HG02970 (cell line): ENCODE measurements at regions not wholly inside any gene's neighbourhood (a gene's known extent, or its start where the extent isn't known, plus 50 kb on each side); places are given as distances from the start of the nearest gene placed in this dataset.

ENCODE experiments used
- ATAC-seq: cut with Tn5 transposase; IDR thresholded peaks from one replicate; pipeline ENCODE4 v1.9.1; 2021; ENCODE audit warnings: mild to moderate bottlenecking, moderate library complexity, moderate number of reproducible peaks; ENCODE audit not compliant: unreplicated experiment, low FRiP score

GRCh38 chr18:39660141-39660540 lies 2094.5 kb upstream of the CELF4 start:
- ATAC-seq: no peak

GRCh38 chr18:39655341-39655740 lies 2089.7 kb upstream of the CELF4 start:
- ATAC-seq: no peak

- ATAC-seq: no peak
These were observed 2087.6 kb upstream of the CELF4 start for GRCh38 chr18:39653221-39653620.

- no peak for ATAC-seq
These were observed 2083.0 kb upstream of the CELF4 start for GRCh38 chr18:39648616-39649015.

GRCh38 chr18:39647627-39648534 lies 2082.3 kb upstream of the CELF4 start:
- no peak for ATAC-seq

GRCh38 chr18:39638224-39638623 lies 2072.6 kb upstream of the CELF4 start:
- no peak for ATAC-seq

- no peak for ATAC-seq
These were observed 2071.3 kb upstream of the CELF4 start for GRCh38 chr18:39636931-39637330.

- no peak for ATAC-seq
These were observed 2070.4 kb upstream of the CELF4 start for GRCh38 chr18:39635966-39636365.

- no peak for ATAC-seq
These were observed 2069.6 kb upstream of the CELF4 start for GRCh38 chr18:39635192-39635591.

- no peak for ATAC-seq
These were observed 2062.3 kb upstream of the CELF4 start for GRCh38 chr18:39627936-39628335.

- ATAC-seq: no peak
These were observed 2059.4 kb upstream of the CELF4 start for GRCh38 chr18:39624961-39625360.

- no peak for ATAC-seq
These were observed 2056.8 kb upstream of the CELF4 start for GRCh38 chr18:39622431-39622830.

- ATAC-seq: no peak
These were observed 2055.1 kb upstream of the CELF4 start for GRCh38 chr18:39620551-39621168.

- no peak for ATAC-seq
These were observed 2052.8 kb upstream of the CELF4 start for GRCh38 chr18:39618265-39619003.

GRCh38 chr18:39611381-39612100 lies 2045.9 kb upstream of the CELF4 start:
- no peak for ATAC-seq

GRCh38 chr18:39607034-39607433 lies 2041.4 kb upstream of the CELF4 start:
- no peak for ATAC-seq

GRCh38 chr18:39604836-39605235 lies 2039.2 kb upstream of the CELF4 start:
- ATAC-seq: no peak

- no peak for ATAC-seq
These were observed 2036.5 kb upstream of the CELF4 start for GRCh38 chr18:39602131-39602530.

- no peak for ATAC-seq
These were observed 2035.3 kb upstream of the CELF4 start for GRCh38 chr18:39600894-39601293.

GRCh38 chr18:39599251-39599650 lies 2033.7 kb upstream of the CELF4 start:
- ATAC-seq: no peak

- no peak for ATAC-seq
These were observed 2031.3 kb upstream of the CELF4 start for GRCh38 chr18:39596891-39597290.
